ENCODE measurements at regions not wholly inside any gene's neighbourhood (a gene's known extent, or its start where the extent isn't known, plus 50 kb on each side); places are given as distances from the start of the nearest gene placed in this dataset.

DNA sequence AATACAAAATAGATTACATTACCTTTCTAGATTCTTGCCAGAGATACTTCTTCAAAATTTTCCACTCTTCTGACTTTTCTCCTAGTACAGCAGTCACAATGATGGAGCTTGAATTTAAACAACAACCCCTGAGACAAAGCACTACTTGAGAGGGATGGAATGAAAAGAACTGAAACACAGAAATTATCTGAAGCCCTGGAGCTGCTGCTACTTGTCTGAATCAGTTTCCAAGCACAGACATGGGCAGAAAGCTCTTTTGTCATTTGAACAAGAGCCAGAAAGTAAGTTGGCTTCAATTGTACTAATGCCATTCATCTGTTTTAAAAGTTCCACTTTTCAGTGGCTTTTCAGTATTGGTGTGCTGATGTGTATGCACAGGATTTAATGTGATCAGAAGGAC lies 718.5 kb upstream of the ARPP21 start:
- DNase-seq: no peak

DNA sequence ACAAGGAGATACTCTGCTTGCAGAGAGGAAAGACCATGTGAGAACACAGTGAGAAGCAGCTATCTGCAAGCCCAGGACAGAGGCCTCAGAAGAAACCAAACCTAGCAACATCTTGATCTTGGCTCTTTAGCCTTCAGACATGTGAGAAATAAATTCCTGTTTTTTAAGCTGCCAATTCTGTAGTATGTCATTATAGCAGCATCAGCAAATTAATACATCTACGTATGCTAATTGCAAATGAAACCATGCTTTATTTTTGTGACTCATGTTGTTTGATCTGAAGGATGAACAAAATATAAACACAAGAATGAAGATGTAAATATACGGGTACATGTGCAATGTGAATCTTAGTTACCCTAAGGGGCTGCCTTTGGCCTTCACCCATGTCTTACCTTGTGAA lies 714.4 kb upstream of the ARPP21 start:
- DNase-seq: no peak

DNA sequence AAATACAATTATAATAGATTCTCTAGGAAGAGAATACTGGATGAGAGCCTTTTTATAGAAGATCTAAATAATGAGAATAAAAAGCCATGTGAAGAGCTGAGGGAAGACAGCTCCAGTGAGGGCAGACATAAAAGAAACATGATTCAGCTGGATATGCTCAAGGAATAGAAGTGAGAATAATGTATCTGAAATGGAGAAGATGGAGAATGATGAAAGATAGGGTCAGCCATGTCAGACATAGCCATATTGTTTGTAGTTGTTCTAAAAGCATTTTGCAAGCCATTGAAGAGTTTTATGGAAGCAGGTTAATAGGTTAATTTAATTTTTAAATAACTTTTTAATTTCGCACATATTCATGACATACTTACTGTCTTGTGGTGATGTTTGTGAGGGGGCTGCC lies 713.5 kb upstream of the ARPP21 start:
- DNase-seq: no peak

DNA sequence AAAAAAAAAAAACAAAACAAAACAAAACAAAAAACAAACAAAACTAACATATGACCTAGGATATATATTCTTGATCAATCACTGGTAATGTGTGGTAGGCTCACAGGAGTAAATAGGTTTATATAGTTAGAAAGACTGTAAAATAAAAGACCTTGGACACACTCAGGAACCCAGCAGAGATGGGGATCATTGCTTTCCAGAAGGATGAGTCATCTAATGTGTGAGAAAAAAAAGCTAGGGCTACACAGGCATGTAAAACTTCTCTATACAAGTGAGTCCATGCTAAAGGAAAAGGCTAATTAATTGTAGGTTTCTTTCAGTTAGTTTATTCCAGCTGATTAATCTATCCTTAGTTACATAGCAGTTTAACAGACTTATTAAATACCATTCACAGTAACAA lies 710.3 kb upstream of the ARPP21 start:
- peak; percentile 14 for DNase-seq

DNA sequence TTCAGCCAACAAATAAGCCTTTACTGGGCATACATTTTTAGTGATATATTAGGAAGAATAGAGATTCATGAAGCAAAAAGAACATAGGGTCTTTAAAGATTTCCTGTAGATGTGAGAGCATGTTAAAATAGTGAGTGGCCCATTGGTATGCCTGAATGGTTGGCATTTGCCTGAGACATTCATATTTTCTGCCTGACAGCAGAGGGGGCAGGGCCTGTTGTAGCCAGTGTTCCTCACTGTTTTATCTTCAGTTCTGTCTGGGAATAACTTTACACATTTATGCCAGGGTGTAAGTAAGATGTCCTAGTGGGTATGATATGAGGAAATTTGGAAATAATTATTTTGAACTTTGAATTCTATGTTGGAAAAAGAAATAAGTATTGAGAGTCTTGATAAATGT lies 704.7 kb upstream of the ARPP21 start:
- DNase-seq: no peak

DNA sequence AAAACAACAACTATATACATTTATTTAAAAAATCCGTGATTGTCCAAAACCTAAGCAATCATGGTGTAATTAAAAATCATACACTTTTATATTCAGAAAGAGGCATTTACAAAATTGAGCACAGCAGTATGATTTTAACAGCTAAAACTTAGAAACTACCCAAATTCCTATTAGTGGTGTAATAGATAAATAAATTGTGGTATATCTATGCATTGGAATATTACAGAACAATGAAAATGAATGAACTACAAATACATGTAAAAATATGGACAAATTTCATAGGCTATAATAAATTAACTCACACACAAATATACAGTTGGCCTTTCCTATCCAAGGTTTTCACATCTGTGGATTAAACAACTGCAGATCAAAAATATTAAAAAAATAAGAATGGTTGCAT lies 700.5 kb upstream of the ARPP21 start:
- no peak for DNase-seq

DNA sequence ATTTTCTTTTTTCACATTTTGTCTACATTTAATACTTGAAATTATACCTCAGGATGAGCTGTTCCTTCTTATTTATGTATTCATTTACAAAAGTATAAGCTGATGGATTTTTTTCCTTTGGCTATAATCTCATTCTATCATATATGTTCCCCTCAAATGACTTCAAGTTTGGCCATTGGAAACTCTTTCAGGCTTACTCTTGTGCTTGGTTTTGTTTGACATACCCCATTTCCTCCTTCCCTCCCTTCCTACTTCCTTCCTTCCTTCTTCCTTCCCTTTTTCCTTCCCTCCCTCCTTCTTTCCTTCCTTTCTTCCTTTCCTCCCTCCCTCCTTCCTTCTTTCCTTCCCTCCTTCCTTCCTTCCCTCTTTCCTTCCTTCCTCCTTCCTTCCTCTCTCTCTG lies 697.1 kb upstream of the ARPP21 start:
- no peak for DNase-seq

DNA sequence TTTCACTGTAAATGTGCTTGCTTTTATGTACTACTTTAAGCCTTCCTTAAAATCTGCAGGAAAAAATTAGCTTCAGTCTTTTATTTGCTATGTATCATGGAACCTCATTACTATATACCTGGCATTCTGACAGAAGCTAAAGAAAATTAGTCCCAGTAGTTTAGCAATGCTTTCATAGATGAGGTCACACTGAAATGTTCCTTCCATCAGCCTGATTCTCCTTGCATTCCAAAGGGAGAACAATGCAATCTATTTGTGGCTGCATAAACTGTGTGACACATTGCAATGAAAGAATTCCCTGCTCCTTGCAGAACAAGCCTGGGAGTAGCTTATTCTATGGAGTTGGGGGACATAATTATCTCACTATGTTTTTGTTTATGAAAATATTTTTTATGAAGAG lies 691.5 kb upstream of the ARPP21 start:
- peak; percentile 94 for DNase-seq

DNA sequence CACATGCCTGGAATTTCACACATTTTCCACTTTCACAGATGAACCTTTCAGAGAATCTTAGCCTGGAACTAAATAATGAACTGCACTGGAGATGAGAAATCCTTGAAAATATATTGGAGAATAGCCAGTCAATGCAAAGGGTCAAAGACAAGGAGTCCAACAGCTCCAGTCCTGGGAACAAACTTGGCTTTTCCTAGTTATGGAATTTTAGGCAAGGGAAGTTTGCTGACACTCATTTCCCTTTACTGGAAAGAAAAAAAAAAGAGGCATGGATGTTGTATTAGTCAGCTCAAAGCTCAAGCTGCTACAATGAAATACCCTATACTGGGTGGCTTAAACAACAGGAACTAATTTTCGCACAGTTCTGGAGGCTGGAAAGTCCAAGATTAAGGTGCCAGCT lies 690.8 kb upstream of the ARPP21 start:
- peak; percentile 76 for DNase-seq

DNA sequence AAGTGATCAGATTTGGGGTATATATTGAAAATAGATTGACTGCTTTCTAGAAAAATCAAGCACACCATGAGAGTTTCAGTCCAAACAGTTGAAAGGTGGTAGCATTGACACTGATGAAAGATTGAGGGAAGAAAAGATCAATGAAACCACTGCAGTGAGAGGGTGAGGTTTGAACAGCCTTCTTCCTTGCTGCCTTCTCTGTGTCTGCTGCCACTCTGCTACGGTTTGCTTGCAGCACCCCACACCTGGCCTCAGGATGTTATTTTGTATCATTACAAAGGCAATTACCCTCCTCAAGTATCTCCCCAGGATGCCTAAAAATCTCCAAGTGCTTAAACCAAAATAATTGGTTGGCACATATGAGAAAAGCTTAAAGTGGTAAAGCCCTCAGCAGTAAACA lies 683.6 kb upstream of the ARPP21 start:
- no peak for DNase-seq

DNA sequence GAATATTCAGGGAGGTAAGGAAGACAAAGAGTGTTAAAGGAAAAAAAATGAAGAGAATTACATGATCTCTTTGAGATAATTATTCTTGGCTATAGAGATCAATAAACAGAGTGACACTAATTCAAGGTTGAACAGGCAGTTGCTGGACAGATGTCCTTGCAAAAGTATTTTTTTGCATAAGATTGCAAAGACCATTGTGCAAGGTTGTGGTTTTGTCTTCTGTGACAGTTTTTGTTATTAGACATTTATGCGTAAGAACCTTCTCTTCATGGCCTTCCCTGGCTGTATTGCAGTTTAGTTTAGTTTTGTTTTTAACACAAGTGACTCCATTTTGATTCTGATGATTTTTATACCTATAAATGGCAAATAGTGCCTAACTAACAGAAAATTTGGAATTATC lies 682.8 kb upstream of the ARPP21 start:
- DNase-seq: no peak

DNA sequence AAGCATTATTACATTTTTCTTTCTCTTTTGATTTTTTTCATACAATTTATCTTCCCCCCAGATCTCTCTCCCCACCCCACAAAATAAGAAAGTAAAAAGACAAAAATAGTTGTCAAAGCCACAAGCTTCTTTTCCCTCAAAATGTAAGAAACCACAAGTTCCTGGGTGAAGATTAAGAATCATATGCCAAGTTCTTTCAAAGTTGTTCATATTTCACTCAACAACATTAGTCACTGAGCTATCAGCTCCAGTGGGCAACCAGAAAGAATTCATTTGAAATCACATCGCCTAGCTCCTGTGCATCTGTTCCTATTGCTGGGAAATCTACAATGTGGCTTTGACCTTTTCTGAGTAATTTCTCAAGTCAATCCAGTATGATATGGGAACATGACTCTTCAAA lies 681.6 kb upstream of the ARPP21 start:
- DNase-seq: peak; percentile 89

DNA sequence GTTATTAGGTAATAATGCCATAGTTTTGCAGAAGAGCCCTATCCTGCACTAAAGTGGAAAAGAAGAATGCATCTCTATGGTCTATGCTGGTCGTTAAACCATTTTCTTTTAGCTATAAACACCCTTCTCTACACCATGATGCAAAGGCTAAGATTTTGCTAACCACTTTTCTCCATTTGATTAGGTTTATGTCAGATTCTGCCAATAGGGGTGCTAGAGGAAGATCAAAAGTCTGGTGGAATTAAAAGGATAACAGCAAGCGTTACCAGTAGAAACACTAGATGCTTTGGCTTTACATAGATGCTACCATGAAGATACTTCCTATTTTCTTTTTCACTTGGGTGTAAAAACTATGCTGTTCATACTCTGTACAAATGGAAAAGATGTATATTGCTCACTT lies 669.8 kb upstream of the ARPP21 start:
- DNase-seq: no peak

DNA sequence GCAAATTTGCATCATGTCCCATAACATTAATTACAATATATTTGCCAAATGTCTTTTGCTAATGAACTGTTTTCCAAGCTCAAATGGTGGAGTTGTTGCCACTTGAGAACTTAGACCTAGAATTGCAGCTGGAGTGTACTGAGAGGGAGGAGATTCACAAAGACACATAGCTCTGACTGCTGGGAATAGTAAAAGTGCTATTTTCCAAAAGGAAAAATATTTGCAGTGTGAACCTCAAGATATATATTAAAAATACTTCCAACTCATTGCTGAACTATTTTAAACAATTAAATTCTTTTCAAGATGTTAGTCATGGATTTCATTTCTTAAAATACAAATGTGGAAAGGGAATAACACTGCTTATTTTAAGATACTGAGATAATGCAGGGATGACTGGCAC lies 666.8 kb upstream of the ARPP21 start:
- peak; percentile 54 for DNase-seq

DNA sequence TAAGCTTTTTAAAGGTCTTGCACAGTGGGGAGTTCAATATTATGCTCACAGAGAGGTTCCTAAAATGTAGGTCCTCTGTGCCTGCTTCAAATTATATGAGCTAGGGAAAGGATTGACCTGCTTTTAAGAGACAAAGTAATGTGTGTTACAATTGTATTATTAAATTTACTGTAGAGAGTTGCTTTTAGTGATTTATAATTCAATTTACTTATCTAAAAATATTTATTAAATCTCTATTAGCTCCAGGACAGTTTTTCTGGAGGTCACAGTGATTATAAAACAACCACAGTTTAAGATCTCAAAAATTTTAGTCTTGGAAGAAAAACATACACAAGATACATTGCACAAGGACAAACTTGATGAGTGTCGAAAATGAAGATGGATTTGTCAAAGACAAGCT lies 665.7 kb upstream of the ARPP21 start:
- DNase-seq: no peak

DNA sequence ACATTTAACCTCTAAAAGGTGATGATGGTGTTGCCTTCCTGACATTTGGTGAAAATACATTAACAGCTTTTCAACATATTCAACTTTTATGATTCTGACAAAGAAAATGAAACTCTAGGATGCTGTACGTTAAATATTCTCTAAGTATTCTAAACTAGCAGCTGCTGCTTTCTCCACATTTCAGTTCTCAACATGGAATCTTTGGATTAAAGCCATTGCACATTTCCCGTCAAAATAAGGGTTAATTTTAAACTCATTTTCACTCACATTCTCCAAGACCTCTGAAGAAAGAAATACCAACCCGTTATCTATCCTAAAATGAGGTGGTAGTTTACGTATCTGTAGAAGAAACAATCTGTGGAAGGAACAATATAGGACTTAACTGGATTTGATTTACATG lies 655.7 kb upstream of the ARPP21 start:
- DNase-seq: no peak

DNA sequence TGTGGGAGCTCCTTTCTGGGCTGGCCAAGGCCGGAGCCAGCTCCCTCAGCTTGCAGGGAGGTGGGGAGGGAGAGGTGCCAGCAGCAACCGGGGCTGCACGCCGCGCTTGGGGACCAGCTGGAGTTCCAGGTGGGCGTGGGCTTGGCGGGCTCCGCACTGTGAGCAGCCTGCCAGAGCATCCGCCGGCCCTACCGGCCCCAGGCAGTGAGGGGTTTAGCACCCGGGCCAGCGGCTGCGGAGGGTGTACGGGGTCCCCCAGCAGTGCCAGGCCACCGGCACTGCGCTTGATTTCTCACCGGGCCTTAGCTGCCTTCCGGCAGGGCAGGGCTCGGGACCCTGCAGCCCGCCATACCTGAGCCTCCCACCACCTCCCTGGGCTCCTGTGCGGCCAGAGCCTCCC lies 651.0 kb upstream of the ARPP21 start:
- DNase-seq: no peak

DNA sequence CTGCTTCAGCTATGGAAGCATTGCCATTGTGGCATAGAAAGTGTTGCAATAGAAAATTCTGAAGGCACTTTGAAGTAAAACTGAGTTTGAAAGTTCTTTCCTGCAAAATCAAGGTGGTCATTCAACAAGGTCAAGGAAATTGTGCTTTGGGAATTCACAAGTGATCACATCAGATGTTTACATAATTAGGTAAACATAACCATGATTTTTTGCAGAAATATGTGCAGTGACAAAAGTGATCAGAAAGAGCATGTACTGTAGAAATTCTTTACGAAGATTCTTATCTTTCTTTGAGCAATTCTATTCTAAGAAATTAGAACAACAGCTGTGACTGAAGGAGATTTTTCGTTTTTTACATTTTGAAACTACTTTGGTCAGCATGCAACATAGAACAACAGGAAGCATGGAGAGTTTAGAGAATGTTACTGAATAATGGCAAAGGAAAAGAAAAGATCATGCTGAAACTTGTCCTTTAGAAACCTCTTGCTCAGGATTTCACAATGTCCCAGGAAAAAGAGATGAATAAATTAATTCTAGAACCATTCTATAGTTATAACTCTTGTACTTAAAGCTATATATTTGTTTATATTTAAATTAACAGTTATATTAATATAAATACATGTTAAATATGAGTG lies 643.4 kb upstream of the ARPP21 start:
- no peak for DNase-seq

DNA sequence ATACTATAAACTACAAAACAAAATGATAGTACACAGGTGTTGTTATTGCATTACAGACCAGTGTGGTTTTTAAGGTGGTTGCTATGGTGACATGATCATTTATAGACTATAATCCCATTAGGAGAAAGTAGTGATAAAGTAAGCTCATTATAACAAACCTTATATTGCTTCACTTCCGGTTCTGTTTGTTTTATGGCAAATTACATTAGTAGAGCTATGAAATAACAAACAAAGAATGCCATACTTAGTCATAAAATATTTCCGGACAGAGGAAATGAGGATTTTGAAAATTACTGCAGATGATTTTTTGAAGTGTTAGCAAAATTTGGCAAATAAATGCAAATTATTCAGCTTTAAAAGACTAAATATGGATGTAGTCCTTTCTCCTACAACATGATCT lies 640.4 kb upstream of the ARPP21 start:
- DNase-seq: peak; percentile 2

DNA sequence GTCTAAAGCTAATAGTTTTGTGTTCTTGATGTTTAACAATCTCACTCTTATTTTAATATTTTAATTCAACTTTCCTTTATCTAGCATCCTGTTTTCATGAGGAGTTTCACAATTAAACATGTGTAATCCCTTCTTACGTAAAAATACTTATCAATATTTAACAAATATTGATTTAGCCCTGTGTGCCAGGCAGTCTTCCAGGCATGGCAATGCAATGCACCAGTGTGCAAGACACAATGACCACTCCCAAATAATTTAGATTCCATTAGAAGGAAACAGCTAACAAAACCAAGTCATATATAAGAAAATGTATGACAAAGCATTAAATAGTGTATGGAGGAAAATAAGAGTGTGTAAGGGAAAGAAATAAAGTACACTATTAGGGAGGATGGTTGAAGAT lies 627.1 kb upstream of the ARPP21 start:
- no peak for DNase-seq

DNA sequence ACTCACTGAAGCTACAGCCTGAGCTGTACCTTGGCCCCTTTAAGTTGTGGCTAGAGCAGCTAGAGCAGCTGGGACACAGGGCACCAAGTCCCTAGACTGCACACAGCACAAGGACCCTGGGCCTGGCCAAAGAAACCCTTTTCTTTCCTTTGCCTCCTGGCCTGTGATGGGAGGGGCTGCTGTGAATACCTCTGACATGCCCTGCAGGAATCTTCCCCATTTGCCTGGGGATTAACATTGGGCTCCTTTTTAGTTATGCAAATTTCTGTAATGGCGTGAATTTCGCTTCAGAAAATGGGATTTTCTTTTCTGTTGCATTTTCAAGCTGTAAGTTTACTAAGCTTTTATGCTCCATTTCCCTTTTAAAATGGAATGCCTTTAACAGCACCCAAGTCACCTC lies 611.2 kb upstream of the ARPP21 start:
- DNase-seq: no peak

DNA sequence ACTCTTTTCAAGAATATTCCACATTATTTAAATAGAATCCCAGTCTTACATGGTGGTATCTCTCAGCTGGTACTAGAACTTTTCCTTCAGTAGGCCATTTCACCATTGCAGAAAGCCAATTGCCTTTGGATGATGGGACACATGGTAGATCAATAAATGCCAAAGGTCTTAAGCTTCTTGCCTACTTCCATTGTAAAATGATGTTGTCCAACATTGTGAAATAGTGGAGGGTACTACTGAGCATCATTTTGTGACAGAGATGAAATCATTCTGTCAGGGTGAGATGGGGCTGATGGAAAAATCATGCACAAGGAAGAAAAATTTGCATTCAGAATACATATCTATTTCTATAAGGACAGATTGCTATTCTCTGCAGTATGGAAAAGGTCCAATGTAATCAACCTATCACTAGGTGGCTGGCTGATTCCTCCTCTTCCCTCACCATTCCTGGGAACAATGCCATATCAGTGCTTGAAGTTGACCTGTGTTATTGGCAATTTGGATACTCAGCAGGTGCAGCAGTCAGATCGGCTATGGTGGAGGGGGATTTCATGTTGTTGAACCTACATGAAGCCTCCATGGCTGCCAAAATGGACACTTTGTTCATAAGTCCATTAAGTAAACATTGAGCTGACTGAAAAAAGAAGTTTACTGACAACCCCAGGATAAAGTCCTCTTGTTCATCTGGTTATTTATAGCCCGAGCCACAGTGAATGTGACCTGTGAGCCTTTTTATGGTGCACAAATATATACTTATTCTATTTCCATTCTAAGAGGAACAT lies 596.9 kb upstream of the ARPP21 start:
- DNase-seq: no peak

DNA sequence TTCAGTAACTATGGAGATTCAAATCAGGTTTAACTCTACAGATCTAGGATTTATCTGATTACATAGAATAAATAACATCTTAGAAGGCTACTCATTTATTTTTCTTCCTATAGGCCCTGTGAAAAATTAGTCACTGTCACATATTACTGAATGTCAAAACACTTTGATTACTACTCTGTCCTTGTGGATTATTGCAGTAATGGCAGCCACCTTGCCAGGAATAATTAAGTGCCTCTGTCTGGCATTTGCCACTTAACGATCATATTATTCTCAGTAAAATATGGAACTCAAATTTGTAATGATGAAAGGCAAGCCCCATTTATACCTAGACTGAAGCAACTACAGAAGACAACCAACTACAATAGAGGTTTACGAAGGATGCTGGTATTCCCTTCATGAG lies 596.3 kb upstream of the ARPP21 start:
- DNase-seq: no peak

DNA sequence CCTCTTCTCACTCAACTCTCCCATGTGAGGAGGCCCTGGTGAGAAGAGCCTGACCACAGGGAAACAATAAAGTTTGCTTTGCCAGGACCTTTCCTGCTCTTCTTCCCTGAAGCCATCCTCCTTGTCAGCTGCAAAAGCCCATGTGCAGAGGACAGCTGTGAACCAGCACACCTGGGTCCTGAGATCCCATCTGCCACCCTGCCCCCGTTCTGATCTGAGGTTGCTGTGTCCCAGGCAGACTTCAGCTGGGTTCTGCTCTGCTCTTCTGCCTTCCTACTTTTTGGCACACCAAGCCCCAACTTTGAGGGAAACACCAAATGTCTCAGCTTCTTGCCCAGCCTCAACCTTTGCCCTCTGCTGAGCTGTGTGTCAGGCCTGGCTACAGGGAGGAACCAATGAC lies 595.1 kb upstream of the ARPP21 start:
- DNase-seq: no peak

DNA sequence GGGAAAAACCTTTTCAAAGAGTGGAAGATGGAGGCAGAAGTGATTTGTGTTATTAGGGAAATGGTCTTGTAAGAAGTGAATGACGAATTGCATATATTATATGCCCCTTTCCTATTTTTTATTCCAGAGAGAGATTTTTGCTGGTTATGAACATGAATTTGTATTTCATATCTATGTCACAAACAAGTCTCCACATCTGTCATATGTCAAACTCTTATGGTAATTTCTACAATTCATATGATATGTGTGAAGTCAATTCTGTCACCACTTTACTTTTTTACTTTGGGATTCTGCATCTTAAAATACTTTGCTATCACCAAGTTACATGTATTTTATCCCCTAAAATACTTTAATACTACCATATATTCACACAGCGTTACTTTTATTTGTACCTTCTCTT lies 594.2 kb upstream of the ARPP21 start:
- DNase-seq: no peak

Measured in fibroblast of skin of right biceps (primary cell).